ENCODE measurements at regions not wholly inside any gene's neighbourhood (a gene's known extent, or its start where the extent isn't known, plus 50 kb on each side); places are given as distances from the start of the nearest gene placed in this dataset.
"Not testable (repeated sequence)": the region's sequence is repeated elsewhere in the genome, so short reads cannot be mapped to it uniquely, and the experiment has no call there.

DNA sequence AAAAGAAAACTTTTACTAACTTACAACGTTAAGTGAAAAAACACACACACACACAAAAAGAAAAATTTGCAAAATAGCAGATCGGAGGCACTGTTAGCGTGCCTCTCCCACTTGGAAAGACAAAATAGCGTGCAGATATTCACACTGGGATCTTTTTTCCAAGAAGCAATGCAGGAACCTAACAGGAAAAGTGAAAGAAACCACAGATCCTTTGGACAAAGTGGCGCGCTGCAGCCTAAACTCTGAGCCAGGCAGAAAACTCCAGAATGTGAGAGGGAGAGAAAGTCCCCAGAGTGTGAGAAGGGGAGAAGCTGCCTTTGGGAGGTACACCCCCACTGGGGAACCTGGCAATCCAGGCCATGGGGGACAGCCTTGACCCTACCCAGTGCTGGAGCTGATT, 70.7 kb upstream of the SERPINE2 start:
- DNase-seq (ENCODE audit: low read depth in 1 of 2, low spot score in 2 of 2): no peak
- H3K27ac ChIP-seq: no peak overlapping the region
- H3K4me1 ChIP-seq (replicated peaks): no peaks in the 10 kb centered on the region
- H3K27me3 ChIP-seq (replicated peaks): no peaks in the 10 kb centered on the region
- H3K4me3 ChIP-seq: no peak overlapping the region
- no peaks in the 10 kb centered on the region for H3K9me3 ChIP-seq (replicated peaks)
- H3K36me3 ChIP-seq: no peaks in the 10 kb centered on the region

DNA sequence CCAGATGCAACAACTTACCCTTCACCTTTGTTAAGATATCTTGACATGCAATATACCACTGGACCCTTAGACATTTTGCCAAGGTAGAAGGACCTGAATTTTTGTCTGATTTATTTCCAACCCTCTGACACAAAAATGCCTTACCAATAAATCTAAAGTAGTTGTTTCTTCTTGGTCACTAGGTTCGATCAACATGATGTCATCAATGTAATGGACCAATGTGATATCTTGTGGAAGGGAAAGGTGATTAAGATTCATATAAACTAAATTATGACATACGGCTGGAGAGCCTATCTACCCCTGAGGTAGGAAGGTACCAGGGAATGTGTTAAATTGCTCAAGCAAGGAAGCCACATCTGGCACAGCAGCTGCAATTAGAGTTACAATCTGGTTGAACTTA, 67.7 kb upstream of the SERPINE2 start:
- Histone ChIP-seq H3K9me3 (replicated peaks) (no peaks in the 10 kb centered on the region), H3K27ac (no peak overlapping the region), H3K4me1 (replicated peaks) (peaks cover 12% of the 10 kb centered on the region), H3K27me3 (replicated peaks) (no peaks in the 10 kb centered on the region), H3K36me3 (no peaks in the 10 kb centered on the region), H3K4me3 (no peak overlapping the region)
- no peak for DNase-seq (ENCODE audit: low read depth in 1 of 2, low spot score in 2 of 2)

GRCh38 chr2:224104668-224105386, 65.7 kb upstream of the SERPINE2 start:
- H3K27ac ChIP-seq: no peak overlapping the region
- peaks cover 16% of the 10 kb centered on the region for H3K4me1 ChIP-seq (replicated peaks)
- no peaks in the 10 kb centered on the region for H3K27me3 ChIP-seq (replicated peaks)
- H3K9me3 ChIP-seq (replicated peaks): no peaks in the 10 kb centered on the region
- H3K36me3 ChIP-seq: no peaks in the 10 kb centered on the region
- DNase-seq (ENCODE audit: low read depth in 1 of 2, low spot score in 2 of 2): no peak
- H3K4me3 ChIP-seq: no peak overlapping the region

DNA sequence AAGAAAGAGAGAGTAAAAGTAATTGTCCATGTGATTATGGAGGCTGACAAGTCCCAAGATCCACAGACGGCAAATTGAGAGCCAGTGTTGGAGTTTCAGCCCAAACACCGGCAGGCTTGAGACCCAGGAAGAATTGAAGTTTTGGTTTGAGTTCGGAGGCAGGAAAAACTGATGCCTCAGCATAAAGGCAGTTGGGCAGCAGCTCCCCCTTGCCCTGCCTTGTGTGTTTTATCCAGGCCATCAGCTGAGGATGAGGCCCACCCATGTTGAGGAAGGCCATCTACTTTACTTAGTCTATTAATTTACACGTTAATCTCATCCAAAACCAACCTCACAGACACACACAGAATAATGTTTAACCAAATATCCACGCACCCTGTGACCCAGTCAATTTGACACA, 64.6 kb upstream of the SERPINE2 start:
- no peak for DNase-seq (ENCODE audit: low read depth in 1 of 2, low spot score in 2 of 2)
- no peaks in the 10 kb centered on the region for H3K36me3 ChIP-seq
- H3K9me3 ChIP-seq (replicated peaks): no peaks in the 10 kb centered on the region
- no peak overlapping the region for H3K27ac ChIP-seq
- H3K27me3 ChIP-seq (replicated peaks): no peaks in the 10 kb centered on the region
- H3K4me3 ChIP-seq: no peak overlapping the region
- H3K4me1 ChIP-seq (replicated peaks): peaks cover 16% of the 10 kb centered on the region

DNA sequence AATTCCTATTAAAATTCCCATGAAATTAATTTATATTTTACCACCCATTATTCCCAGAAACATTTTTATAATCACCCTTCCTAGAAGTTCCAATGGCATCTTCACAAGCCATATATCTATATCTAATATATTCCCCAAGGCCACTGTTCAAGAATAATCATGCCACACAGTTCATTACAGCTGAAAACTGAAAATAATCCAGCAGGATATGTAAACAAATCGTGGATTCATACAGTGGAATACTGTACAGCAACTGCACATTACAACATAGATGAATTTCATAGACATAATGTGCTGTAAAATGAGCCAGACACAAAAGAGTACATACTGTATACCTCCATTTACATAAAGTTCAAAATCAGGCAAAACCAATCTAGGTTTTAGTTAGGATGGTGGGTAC, 63.9 kb upstream of the SERPINE2 start:
- DNase-seq (ENCODE audit: low read depth in 1 of 2, low spot score in 2 of 2): no peak
- Histone ChIP-seq H3K27ac (no peak overlapping the region), H3K36me3 (no peaks in the 10 kb centered on the region)

DNA sequence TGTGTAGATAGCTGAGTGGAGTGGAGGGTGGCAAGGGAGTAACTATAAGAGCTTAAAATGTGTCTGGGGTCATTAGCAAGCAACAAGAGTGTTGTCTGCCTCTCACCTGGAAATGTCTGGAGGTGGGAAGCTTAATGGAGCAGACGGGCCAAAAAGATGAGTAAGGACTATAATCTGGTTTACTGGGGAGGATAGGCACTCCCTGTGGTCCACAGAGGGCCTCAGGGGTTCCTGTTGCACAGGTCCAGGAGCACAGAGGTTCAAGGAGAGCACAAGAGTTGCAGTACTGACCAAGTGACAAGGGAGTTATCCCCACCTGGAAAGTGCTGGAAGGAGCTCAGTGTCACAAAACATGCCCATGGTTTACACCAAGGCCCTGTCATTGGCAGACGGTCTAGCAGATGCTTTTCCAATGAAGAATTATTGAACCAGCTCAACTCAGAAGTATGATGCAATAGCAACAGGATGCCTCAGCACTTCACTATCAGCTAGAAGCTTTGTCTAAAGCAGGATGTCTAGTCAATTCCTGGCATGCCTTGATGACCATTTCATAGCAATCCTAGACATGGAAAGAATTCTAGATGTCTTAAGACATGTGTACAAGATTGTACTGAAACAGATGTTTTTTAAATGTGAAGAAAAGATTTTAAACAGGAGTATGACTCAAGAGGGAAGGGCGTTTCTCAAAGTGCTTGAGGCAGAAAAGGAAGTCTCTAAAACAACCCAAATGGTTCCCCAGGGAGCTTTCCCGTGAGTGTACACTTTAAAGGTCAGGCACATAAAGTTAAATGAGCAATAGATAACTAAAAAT, 62.9 kb upstream of the SERPINE2 start:
- no peak overlapping the region for H3K4me3 ChIP-seq
- H3K4me1 ChIP-seq (replicated peaks): peaks cover 16% of the 10 kb centered on the region
- no peaks in the 10 kb centered on the region for H3K36me3 ChIP-seq
- H3K9me3 ChIP-seq (replicated peaks): no peaks in the 10 kb centered on the region
- peak in 1 of 2 experiments; percentile 52 for DNase-seq (ENCODE audit: low read depth in 1 of 2, low spot score in 2 of 2)
- peak overlapping the region; percentile 29 for H3K27ac ChIP-seq
- H3K27me3 ChIP-seq (replicated peaks): no peaks in the 10 kb centered on the region

More for the DNA sequence above, 63.9 kb upstream of the SERPINE2 start:
- H3K27me3 ChIP-seq (replicated peaks): no peaks in the 10 kb centered on the region
- H3K9me3 ChIP-seq (replicated peaks): no peaks in the 10 kb centered on the region
- peaks cover 16% of the 10 kb centered on the region for H3K4me1 ChIP-seq (replicated peaks)
- no peak overlapping the region for H3K4me3 ChIP-seq

DNA sequence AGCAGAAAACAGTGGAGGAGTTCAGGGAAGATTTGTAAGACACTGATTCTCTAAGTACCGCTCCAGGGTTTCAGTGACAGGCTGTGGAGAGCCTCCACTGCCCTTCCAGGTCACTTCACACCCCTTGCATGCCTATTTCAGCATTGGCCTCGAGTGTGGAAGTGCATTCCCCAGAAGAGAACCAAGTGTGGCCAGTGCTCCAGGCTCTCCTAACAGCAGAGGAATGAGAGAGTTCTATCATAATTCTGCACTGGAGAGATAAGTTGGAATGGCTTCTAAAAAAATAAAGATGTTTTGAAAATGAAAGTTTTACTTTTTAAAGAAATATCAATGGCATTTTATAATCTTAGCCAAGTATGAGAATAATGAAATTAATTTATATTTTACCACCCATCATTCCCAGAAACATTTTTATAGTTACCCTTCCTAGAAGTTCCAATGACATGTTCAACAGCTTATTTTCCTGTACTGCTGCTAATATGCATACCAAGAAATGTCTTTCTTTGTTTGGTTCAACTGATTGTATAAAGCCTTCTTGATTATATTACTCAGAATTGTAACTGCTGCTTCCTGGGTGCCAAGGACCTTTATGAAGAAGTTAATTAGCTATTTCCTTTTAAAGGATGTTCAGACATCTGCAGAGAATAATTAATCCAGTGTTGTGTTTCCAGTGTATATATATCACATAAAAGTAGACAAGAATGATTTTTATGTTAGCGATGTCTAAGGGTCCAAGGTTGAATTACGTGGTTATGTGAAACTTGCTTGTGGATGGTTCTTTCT, 61.0 kb upstream of the SERPINE2 start:
- no peak overlapping the region for H3K27ac ChIP-seq
- no peak overlapping the region for H3K4me3 ChIP-seq
- H3K27me3 ChIP-seq (replicated peaks): no peaks in the 10 kb centered on the region
- DNase-seq (ENCODE audit: low read depth in 1 of 2, low spot score in 2 of 2): no peak
- no peaks in the 10 kb centered on the region for H3K9me3 ChIP-seq (replicated peaks)
- H3K4me1 ChIP-seq (replicated peaks): peaks cover 16% of the 10 kb centered on the region
- no peaks in the 10 kb centered on the region for H3K36me3 ChIP-seq

GRCh38 chr2:224098481-224099230, 59.6 kb upstream of the SERPINE2 start:
- no peak overlapping the region for H3K4me3 ChIP-seq
- H3K27me3 ChIP-seq (replicated peaks): no peaks in the 10 kb centered on the region
- DNase-seq (ENCODE audit: low read depth in 1 of 2, low spot score in 2 of 2): no peak
- H3K9me3 ChIP-seq (replicated peaks): no peaks in the 10 kb centered on the region
- peaks cover 14% of the 10 kb centered on the region for H3K4me1 ChIP-seq (replicated peaks)
- H3K36me3 ChIP-seq: no peaks in the 10 kb centered on the region
- no peak overlapping the region for H3K27ac ChIP-seq

- Histone ChIP-seq H3K36me3 (no peaks in the 10 kb centered on the region), H3K4me1 (replicated peaks) (no peaks in the 10 kb centered on the region), H3K9me3 (replicated peaks) (no peaks in the 10 kb centered on the region), H3K4me3 (no peak overlapping the region), H3K27ac (no peak overlapping the region), H3K27me3 (replicated peaks) (no peaks in the 10 kb centered on the region)
- DNase-seq (ENCODE audit: low read depth in 1 of 2, low spot score in 2 of 2): no peak
Measured at GRCh38 chr2:224094413-224094812, 55.3 kb upstream of the SERPINE2 start.

DNA sequence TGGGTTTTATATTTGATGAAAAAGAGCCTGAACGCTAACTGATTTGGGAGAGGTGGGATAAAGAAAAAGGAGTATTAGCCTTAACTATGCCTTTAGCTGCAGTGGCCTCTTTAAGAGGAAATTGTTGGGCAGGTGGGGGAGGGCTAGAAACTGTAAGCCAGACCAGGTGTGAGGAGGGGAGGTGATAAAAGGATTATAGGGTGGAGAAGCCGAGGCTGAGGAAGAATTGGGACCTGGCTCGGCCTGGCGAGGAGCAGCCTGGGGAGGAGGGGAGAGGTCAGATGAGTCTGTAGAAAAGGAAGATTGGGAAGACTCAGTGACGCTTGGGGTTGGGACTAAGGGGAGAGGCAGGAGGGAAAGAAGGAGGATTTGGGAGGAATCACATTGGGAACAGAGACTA, 52.6 kb upstream of the SERPINE2 start:
- H3K9me3 ChIP-seq (replicated peaks); DNase-seq (ENCODE audit: low read depth in 1 of 2, low spot score in 2 of 2); H3K4me3 ChIP-seq; H3K36me3 ChIP-seq; H3K27me3 ChIP-seq (replicated peaks); H3K27ac ChIP-seq; H3K4me1 ChIP-seq (replicated peaks): not testable (repeated sequence)

GRCh38 chr2:224089606-224090005, 50.5 kb upstream of the SERPINE2 start:
- peaks cover 26% of the 10 kb centered on the region for H3K4me1 ChIP-seq (replicated peaks)
- DNase-seq (ENCODE audit: low read depth in 1 of 2, low spot score in 2 of 2); H3K9me3 ChIP-seq (replicated peaks); H3K4me3 ChIP-seq; H3K27ac ChIP-seq; H3K36me3 ChIP-seq; H3K27me3 ChIP-seq (replicated peaks): not testable (repeated sequence)
